ENCODE measurements at regions not wholly inside any gene's neighbourhood (a gene's known extent, or its start where the extent isn't known, plus 50 kb on each side); places are given as distances from the start of the nearest gene placed in this dataset.

DNA sequence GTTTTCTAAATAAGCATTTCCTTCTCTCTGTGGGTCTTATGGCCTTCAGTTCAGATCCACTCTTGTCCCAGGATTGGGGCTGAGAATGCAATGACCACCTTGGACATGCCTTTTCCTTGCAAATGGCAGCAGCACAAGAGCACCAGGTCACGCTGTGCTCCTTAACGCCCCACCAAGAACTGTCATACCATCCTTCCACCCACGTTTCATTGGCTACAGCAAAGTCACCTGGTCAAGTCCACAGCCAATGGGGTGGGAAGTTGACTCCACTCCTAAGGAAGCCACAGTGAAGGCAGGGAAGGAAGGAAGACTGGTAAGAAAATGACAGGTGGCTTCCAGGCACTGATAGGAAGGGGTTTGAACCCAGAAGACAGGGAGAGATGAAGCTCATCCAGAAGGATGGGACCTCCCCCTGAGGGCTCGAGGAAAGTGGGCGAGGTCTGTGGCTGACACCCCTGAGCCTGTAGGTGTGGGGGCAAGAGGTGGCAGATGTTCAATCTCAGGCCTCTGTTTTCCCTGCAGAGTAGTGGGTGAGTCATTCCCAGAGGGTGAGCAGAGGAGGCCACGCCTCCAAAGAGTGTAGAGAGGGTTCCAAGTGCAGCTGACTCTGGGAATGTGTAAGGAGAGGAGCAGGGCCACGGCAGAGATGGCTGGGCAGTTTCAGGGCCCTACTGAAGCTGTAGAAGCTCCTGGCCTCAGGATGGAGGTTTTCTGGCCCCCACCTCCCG is 113.5 kb upstream of the VRK1 start:
- no peak for TF ChIP-seq POLR2AphosphoS5 (IDR thresholded peaks at IDR 0.05)
- TF ChIP-seq POLR2A (IDR thresholded peaks at IDR 0.05), result no peak

Measured in transverse colon (tissue), 3 donors.